ENCODE measurements at regions not wholly inside any gene's neighbourhood (a gene's known extent, or its start where the extent isn't known, plus 50 kb on each side); places are given as distances from the start of the nearest gene placed in this dataset.

DNA sequence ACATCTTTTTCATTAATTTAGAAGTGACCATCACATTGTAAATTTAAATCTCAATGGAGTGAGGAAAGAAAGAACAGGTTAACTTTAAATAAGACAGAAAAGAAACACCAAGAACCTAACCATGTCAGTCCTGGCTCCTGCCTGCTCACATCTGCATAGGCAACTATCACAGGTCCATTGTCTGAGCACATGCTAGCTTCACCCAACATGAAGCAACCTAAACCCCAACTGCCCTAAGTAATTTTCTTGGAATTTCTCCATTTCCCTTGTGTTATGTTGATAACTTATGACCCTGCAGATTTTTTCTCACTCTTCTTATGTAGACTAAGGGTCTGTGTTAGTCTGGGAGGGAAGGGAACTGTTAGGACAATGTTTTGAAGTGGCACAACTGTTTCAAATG is 2205.8 kb upstream of the ACO1 start:
- no peaks in the 10 kb centered on the region for H3K36me3 ChIP-seq (ENCODE audit: control insufficient read depth, insufficient read depth, low read length)
- no TSS peak for BruUV-seq (replicated peaks)
- H3K9me3 ChIP-seq (ENCODE audit: control insufficient read depth, insufficient read depth, low read depth, low read length): no peaks in the 10 kb centered on the region
- H3K27ac ChIP-seq (ENCODE audit: low read length): no peak overlapping the region
- in situ Hi-C loops (cut with HindIII; ENCODE audit: low pct_unique_long_range_greater_than_20kb, low sequenced_read_pairs): no loop called here
- no peak overlapping the region for H3K4me3 ChIP-seq (ENCODE audit: low read depth in 2 of 2, low read length in 2 of 2)
- no peaks in the 10 kb centered on the region for H3K27me3 ChIP-seq (ENCODE audit: control insufficient read depth, insufficient read depth, low read length)
- ATAC-seq (no peak), DNase-seq (ENCODE audit: low read depth, low spot score) (no peak)
- POLR2A ChIA-PET: no interaction called here
- H3K4me1 ChIP-seq (ENCODE audit: control insufficient read depth, insufficient read depth, low read length): no peaks in the 10 kb centered on the region
- TF ChIP-seq, protein P1, sequence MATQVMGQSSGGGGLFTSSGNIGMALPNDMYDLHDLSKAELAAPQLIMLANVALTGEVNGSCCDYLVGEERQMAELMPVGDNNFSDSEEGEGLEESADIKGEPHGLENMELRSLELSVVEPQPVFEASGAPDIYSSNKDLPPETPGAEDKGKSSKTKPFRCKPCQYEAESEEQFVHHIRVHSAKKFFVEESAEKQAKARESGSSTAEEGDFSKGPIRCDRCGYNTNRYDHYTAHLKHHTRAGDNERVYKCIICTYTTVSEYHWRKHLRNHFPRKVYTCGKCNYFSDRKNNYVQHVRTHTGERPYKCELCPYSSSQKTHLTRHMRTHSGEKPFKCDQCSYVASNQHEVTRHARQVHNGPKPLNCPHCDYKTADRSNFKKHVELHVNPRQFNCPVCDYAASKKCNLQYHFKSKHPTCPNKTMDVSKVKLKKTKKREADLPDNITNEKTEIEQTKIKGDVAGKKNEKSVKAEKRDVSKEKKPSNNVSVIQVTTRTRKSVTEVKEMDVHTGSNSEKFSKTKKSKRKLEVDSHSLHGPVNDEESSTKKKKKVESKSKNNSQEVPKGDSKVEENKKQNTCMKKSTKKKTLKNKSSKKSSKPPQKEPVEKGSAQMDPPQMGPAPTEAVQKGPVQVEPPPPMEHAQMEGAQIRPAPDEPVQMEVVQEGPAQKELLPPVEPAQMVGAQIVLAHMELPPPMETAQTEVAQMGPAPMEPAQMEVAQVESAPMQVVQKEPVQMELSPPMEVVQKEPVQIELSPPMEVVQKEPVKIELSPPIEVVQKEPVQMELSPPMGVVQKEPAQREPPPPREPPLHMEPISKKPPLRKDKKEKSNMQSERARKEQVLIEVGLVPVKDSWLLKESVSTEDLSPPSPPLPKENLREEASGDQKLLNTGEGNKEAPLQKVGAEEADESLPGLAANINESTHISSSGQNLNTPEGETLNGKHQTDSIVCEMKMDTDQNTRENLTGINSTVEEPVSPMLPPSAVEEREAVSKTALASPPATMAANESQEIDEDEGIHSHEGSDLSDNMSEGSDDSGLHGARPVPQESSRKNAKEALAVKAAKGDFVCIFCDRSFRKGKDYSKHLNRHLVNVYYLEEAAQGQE (IDR thresholded peaks at IDR 0.05; ENCODE audit: insufficient read depth in 1 of 2, low read depth in 2 of 2, low read length in 1 of 2): no peak
- TF ChIP-seq POLR2AphosphoS5 (IDR thresholded peaks at IDR 0.05; ENCODE audit: low read depth, low read length): no peak
- no peak for TF ChIP-seq CTCF (IDR thresholded peaks at IDR 0.05)
- no peak for TF ChIP-seq TCF7L2 (IDR thresholded peaks at IDR 0.05; ENCODE audit: low read depth, low read length)
- no peak for TF ChIP-seq SIN3A (IDR thresholded peaks at IDR 0.05; ENCODE audit: borderline replicate concordance, insufficient read depth, low read depth, low read length)
- intact Hi-C loops (cut with micrococcal nuclease; ENCODE audit: unreplicated experiment): no loop called here
- CTCF ChIA-PET: no interaction called here

DNA sequence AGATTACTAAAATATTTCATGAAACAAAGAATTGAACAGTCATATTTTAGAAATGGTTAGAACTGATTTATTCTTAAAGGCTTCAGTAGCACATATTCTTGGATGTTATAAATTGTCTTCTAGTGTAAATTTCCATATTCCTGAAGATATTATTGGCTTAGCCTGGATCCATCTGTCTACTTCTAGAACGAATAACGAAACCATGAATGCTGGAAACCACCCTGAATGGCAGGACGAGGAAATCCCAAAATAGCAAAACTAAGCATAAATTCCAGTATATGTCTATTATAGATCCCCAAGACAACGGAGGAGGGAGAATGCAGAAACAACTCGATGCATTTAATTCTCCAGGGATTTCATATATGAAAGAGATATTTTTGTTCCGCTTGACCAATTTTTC is 2191.0 kb upstream of the ACO1 start:
- in situ Hi-C loops (cut with HindIII; ENCODE audit: low pct_unique_long_range_greater_than_20kb, low sequenced_read_pairs) (no loop called here), intact Hi-C loops (cut with micrococcal nuclease; ENCODE audit: unreplicated experiment) (no loop called here)
- CTCF ChIA-PET: no interaction called here
- H3K27me3 ChIP-seq (ENCODE audit: control insufficient read depth, insufficient read depth, low read length): no peaks in the 10 kb centered on the region
- DNase-seq (ENCODE audit: low read depth, low spot score): no peak
- BruUV-seq (replicated peaks): no TSS peak
- H3K4me3 ChIP-seq (ENCODE audit: low read depth in 2 of 2, low read length in 2 of 2): no peak overlapping the region
- H3K27ac ChIP-seq (ENCODE audit: low read length): no peak overlapping the region
- H3K36me3 ChIP-seq (ENCODE audit: control insufficient read depth, insufficient read depth, low read length): no peaks in the 10 kb centered on the region
- no peak for ATAC-seq
- TF ChIP-seq TCF7L2 (IDR thresholded peaks at IDR 0.05; ENCODE audit: low read depth, low read length): no peak
- TF ChIP-seq POLR2AphosphoS5 (IDR thresholded peaks at IDR 0.05; ENCODE audit: low read depth, low read length): no peak
- TF ChIP-seq SIN3A (IDR thresholded peaks at IDR 0.05; ENCODE audit: borderline replicate concordance, insufficient read depth, low read depth, low read length): no peak
- TF ChIP-seq, protein P1 (IDR thresholded peaks at IDR 0.05; ENCODE audit: insufficient read depth in 1 of 2, low read depth in 2 of 2, low read length in 1 of 2): no peak
- no peak for TF ChIP-seq CTCF (IDR thresholded peaks at IDR 0.05)
- no peaks in the 10 kb centered on the region for H3K4me1 ChIP-seq (ENCODE audit: control insufficient read depth, insufficient read depth, low read length)
- POLR2A ChIA-PET: no interaction called here
- peaks cover 13% of the 10 kb centered on the region; the same call in 1 of the 2 replicates for H3K9me3 ChIP-seq (ENCODE audit: control insufficient read depth, insufficient read depth, low read depth, low read length)
